ENCODE measurements at regions not wholly inside any gene's neighbourhood (a gene's known extent, or its start where the extent isn't known, plus 50 kb on each side); places are given as distances from the start of the nearest gene placed in this dataset.

DNA sequence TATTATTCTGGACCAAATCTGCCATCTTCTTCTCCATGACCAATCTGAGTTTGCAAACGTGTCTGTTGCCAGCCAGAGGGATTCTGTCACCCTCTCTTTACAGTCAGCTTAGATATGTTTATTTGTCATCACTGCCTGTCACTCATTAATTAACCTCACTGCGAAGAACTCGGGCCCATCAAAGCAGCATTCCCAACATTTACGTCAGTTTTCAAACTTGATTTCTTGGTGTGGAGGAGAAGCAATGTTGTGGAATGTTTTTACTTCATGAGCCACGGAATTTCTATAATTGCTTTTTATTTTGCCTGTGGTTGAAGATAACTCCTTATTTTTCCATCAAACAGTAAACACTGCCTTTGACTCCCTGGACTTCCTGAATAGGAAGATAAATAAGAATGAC, 91.8 kb upstream of the CNKSR3 start:
- Histone ChIP-seq H3K4ac (ENCODE audit: low read depth, low read length) (no peak overlapping the region), H2BK20ac (ENCODE audit: low read depth, low read length, poor library complexity, severe bottlenecking) (no peak overlapping the region), H2AFZ (ENCODE audit: low read length) (no peak overlapping the region), H4K20me1 (ENCODE audit: control insufficient read depth, insufficient read depth, insufficient read length) (no peaks in the 10 kb centered on the region), H2BK12ac (ENCODE audit: insufficient read length, low read depth, low read length) (no peak overlapping the region), H4K5ac (ENCODE audit: insufficient read length, low read depth, low read length) (no peak overlapping the region), H2BK5ac (ENCODE audit: insufficient read length, low read length) (no peak overlapping the region), H3K79me1 (ENCODE audit: insufficient read depth, low read depth, low read length, poor library complexity, severe bottlenecking) (no peaks in the 10 kb centered on the region), H2BK15ac (ENCODE audit: low read depth, low read length) (no peak overlapping the region), H3K18ac (ENCODE audit: insufficient read length, low read depth, low read length) (no peak overlapping the region), H4K8ac (replicated peaks; ENCODE audit: insufficient read length, low read depth, low read length) (no peak overlapping the region), H2AK5ac (ENCODE audit: insufficient read length, low read length) (no peak overlapping the region), H3K9ac (ENCODE audit: extremely low read depth, insufficient read length, low read length) (no peak overlapping the region), H4K91ac (ENCODE audit: insufficient read length, low read depth, low read length) (no peak overlapping the region), H3K14ac (ENCODE audit: insufficient read depth, low read length) (no peak overlapping the region), H3K79me2 (ENCODE audit: insufficient read depth, low read length) (no peaks in the 10 kb centered on the region), H3K27me3 (ENCODE audit: insufficient read depth, low read length) (no peaks in the 10 kb centered on the region), H3K56ac (ENCODE audit: insufficient read length, low read depth, low read length) (no peak overlapping the region), H3K9me3 (ENCODE audit: control insufficient read depth, low read depth, low read length) (no peaks in the 10 kb centered on the region), H3K4me1 (ENCODE audit: insufficient read depth, low read length) (no peaks in the 10 kb centered on the region; the same call in 1 of the 2 replicates), H2BK120ac (ENCODE audit: low read depth, low read length, poor library complexity, severe bottlenecking) (no peak overlapping the region), H3K27ac (ENCODE audit: insufficient read length, low read depth, low read length) (no peak overlapping the region), H3K23me2 (ENCODE audit: insufficient read length, low read depth, low read length, poor library complexity, severe bottlenecking) (no peaks in the 10 kb centered on the region), H3K4me2 (ENCODE audit: insufficient read depth, insufficient read length, low read length) (no peak overlapping the region), H3K23ac (ENCODE audit: insufficient read length, low read depth, low read length) (no peak overlapping the region), H3T11ph (ENCODE audit: low read length) (no peak overlapping the region)
- TF ChIP-seq CTCF (conservative IDR thresholded peaks at IDR 0.05), result no peak
- no peak overlapping the region for H3K4me3 Mint-ChIP-seq
- WGBS (ENCODE audit: extremely low coverage, insufficient read length, low lambda C conversion rate), result no CpG with 5 or more reads among the region's 5 CpGs
- no peak overlapping the region for H3K27ac Mint-ChIP-seq
- no peaks in the 10 kb centered on the region for H3K36me3 Mint-ChIP-seq (ENCODE audit: insufficient read depth in 1 of 3, low read depth in 3 of 3)
- H3K27me3 Mint-ChIP-seq (ENCODE audit: low read depth), result peaks cover 1% of the 10 kb centered on the region
- no peak for DNase-seq
- H3K9me3 Mint-ChIP-seq, result no peaks in the 10 kb centered on the region; a peak in 2 of 5 replicates
- H3K4me1 Mint-ChIP-seq, result peaks cover 17 to 26% of the 10 kb centered on the region in 2 experiments

All from H9 (cell line).